Choroid plexus epithelial cell (primary cell): ENCODE measurements at regions not wholly inside any gene's neighbourhood (a gene's known extent, or its start where the extent isn't known, plus 50 kb on each side); places are given as distances from the start of the nearest gene placed in this dataset.
"Not testable (repeated sequence)": the region's sequence is repeated elsewhere in the genome, so short reads cannot be mapped to it uniquely, and the experiment has no call there.

Source experiments
- DNase-seq: peaks from one replicate; pipeline ENCODE4 v3.0.0-alpha.2; 2010; ENCODE audit warnings: low read depth
- H3K4me3 ChIP-seq: 2 replicates; pipeline ENCODE4 v1.5.1; 2011; ENCODE audit warnings: low read depth, mild to moderate bottlenecking, control low read depth, low read length, moderate library complexity
- TF ChIP-seq, protein P1 (sequence below): conservative IDR thresholded peaks from 2 replicates; pipeline ENCODE4 v1.5.1; 2011; ENCODE audit warnings: low read depth, mild to moderate bottlenecking, control low read depth, inconsistent platforms, low read length, moderate library complexity

- DNase-seq, result no peak
- TF ChIP-seq, protein P1, sequence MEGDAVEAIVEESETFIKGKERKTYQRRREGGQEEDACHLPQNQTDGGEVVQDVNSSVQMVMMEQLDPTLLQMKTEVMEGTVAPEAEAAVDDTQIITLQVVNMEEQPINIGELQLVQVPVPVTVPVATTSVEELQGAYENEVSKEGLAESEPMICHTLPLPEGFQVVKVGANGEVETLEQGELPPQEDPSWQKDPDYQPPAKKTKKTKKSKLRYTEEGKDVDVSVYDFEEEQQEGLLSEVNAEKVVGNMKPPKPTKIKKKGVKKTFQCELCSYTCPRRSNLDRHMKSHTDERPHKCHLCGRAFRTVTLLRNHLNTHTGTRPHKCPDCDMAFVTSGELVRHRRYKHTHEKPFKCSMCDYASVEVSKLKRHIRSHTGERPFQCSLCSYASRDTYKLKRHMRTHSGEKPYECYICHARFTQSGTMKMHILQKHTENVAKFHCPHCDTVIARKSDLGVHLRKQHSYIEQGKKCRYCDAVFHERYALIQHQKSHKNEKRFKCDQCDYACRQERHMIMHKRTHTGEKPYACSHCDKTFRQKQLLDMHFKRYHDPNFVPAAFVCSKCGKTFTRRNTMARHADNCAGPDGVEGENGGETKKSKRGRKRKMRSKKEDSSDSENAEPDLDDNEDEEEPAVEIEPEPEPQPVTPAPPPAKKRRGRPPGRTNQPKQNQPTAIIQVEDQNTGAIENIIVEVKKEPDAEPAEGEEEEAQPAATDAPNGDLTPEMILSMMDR, result no peak
- no peak overlapping the region for H3K4me3 ChIP-seq
These were observed 655.5 kb upstream of the DEFB115 start for GRCh38 chr20:30601974-30602373.

- no peak for DNase-seq
- TF ChIP-seq, protein P1, result no peak
- H3K4me3 ChIP-seq, result no peak overlapping the region
These were observed 655.0 kb upstream of the DEFB115 start for GRCh38 chr20:30602424-30602823.

- no peak overlapping the region for H3K4me3 ChIP-seq
- TF ChIP-seq, protein P1, result no peak
- DNase-seq, result no peak
These were observed 650.5 kb upstream of the DEFB115 start for GRCh38 chr20:30606990-30607389.

DNA sequence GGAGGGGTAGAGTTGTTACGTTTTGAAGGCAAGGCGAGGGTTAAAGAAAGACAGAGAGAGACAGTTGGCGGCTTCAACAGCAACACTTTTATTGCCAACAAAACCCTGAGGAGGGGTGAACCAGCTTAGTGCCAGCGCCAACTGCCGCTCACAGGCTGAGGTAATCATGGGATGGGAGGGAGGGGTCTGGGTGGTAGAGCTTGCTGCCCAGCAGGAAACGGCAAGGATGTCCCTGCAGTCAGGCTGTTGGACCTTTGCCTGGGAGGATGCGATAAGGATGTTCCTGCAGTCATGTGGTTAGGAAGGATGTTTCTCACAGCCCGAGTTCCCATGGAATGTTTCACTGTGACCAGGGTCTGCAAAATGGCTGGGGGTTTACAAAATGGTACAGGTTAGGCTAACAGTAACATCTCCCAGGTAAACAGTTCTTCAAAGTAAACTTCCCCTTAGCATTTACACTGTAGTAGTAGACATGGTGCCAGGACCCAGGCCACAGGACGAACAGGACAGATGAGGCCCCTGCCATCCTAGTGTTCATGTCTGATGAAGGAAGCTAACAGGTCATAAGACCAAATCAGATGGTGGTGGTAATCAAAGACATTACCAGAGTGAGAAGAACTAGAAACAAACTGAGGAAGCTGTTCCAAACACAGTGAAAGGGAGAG lies 647.3 kb upstream of the DEFB115 start:
- DNase-seq, result no peak
- H3K4me3 ChIP-seq, result no peak overlapping the region
- TF ChIP-seq, protein P1, result no peak

DNA sequence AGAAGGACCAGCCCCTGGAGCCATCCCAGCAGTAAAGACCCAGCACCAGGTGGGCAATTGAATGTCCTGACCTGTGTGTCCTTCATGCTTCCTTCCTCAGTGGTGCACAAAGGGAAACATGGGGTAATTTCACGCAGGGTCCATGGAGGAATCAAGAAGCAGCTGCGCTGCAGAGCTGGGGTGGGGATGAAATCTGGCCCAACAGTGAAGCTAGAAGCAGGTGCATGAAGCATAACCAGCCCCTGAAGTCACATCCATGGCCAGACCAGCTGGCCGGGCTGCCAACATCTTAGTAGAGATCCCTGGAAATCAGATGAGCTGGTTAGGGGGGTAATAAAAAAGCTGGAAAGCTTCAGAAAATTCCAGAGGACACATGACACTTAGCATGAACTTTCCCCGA lies 646.7 kb upstream of the DEFB115 start:
- DNase-seq, result no peak
- TF ChIP-seq, protein P1, result no peak
- no peak overlapping the region for H3K4me3 ChIP-seq

DNA sequence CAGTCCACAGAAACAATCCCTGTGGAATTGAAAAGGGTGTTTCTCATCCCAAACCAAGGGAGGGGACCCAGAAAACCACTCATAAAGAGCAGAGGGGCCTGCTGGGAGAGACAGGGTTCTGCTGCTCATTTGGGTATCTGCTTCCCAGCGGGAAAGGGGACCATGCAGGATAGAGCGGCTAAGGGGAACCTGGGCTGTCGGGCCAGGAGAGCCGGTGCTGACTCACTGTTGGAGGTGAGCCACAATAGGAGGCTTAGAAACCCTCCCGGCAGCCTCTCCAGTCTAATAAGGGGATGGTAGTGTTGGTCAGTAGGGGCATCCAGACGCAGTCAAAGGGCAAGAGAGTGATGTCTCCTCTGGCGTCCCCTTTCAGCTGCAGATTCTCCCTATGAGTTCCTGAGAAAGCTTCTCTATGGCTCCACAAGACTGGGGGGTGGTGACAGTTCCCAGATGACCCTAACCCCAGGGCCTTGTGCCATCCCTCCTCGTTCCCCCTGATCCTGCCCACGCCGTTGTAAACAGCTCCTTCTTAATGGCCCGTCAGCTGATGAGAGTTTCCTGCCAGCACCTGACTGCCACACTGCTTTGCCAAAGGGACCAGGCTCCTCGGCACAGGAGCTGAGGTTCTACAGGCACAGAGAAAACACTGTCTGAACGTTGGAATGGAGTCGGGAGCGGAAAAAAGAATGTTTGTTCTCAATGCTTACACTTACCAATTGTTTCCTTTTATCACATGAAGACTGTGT lies 646.1 kb upstream of the DEFB115 start:
- TF ChIP-seq, protein P1, result no peak
- no peak for DNase-seq

DNA sequence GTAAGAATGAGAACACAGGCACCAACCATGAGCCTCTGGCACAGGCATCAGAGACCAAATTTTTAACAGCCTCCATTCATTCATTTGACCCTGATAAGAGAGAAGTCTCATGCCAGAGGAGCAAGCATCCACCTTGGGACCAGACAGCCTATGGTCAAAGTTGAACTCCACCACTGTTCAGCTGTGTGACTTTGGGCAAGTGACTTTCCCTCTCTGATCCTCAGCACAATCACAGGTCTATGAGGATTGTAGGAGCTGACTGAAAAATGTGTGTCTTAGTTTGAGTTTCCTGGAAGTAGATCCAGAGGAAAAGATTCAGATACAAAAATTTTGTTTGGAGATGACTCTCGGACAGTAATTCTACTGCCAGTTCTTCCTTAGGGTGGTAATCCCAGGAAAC lies 645.1 kb upstream of the DEFB115 start:
- DNase-seq, result no peak
- H3K4me3 ChIP-seq, result no peak overlapping the region
- TF ChIP-seq, protein P1, result no peak

More for the DNA sequence above, 646.1 kb upstream of the DEFB115 start:
- H3K4me3 ChIP-seq, result no peak overlapping the region

- not testable (repeated sequence) for H3K4me3 ChIP-seq, DNase-seq
These were observed 636.1 kb upstream of the DEFB115 start for GRCh38 chr20:30621346-30621745.

DNA sequence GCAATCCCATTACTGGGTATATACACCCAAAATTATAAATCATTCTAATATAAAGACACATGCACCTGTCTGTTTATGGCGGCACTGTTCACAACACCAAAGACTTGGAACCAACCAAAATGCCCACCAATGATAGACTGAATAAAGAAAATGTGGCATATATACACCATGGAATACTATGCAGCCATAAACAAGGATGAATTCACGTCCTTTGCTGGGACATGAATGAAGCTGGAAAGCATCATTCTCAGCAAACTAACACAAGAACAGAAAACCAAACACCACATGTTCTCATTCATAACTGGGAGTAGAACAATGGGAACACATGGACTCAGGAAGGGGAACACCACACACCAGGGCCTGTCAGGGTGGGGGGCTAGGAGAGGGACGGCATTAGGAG lies 633.2 kb upstream of the DEFB115 start:
- H3K4me3 ChIP-seq, DNase-seq: not testable (repeated sequence)

DNA sequence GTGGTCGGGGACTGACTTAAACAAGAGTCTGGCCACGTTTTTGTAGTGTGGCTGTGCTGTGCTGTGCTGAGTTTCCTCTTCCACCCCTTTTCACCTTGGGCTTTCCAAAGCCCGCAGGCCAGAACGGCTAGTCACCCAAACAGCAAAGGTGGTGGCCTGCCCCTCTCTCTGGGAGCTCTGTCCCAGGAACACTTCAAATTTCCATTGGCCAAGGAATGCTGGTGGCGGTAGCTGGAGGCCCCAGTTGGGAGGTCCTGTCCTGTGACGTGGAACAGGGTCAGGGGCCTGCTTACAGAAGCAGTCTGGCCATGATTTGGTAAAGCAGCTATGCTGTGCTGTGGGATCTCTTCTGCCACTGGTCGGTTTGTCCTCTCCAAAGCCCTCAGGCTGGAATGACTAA lies 628.1 kb upstream of the DEFB115 start:
- not testable (repeated sequence) for H3K4me3 ChIP-seq, DNase-seq
